T47D (cell line): ENCODE measurements at regions not wholly inside any gene's neighbourhood (a gene's known extent, or its start where the extent isn't known, plus 50 kb on each side); places are given as distances from the start of the nearest gene placed in this dataset.

ENCODE experiments used
- DNase-seq, 2 experiments: peaks; one replicate each; pipeline versions ENCODE4 v3.0.0 to v3.0.0-alpha.2; 2011 to 2012; ENCODE audit warnings: low read depth in 1 of 2, low spot score in 1 of 2
- JUND ChIP-seq: IDR thresholded peaks from 2 replicates; pipeline ENCODE4 v1.6.1; 2012; ENCODE audit warnings: low read depth
- in situ Hi-C: cut with HindIII; loops from 2 replicates; pipeline ENCODE4 v1.10.0; 2016; ENCODE audit warnings: low sequenced_read_pairs, low pct_unique_long_range_greater_than_20kb

GRCh38 chr13:99843872-99844271 lies 127.7 kb downstream of the ZIC5 start:
- TF ChIP-seq JUND, result no peak
- DNase-seq, result no peak
- in situ Hi-C loops, result no loop called here

- DNase-seq, result no peak
- TF ChIP-seq JUND, result no peak
- in situ Hi-C loops, result no loop called here
Measured at GRCh38 chr13:99842405-99842804, 129.2 kb downstream of the ZIC5 start.

GRCh38 chr13:99836291-99836690 lies 135.3 kb downstream of the ZIC5 start:
- in situ Hi-C loops, result no loop called here
- DNase-seq, result no peak

DNA sequence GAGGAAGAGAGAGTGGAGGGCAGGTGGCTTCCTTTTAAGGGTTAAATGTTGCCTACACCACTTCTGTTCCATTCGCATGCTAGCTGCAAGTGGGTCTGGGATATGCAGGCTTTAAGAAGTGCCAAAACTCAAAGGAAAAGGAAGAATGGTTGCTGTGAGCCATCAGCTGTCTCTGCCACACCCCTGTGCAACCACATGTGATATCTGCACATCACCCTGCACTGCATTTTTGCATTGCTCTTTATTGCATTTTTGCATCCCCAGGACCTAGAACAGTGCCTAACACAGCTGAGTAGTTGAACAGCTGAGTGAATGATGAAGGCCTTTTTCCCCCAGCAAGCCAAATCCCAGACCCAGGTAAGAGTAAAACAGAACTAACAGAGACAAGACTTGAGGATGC lies 136.1 kb downstream of the ZIC5 start:
- DNase-seq, result no peak
- in situ Hi-C loops, result no loop called here
- TF ChIP-seq JUND, result no peak

More at GRCh38 chr13:99836291-99836690, 135.3 kb downstream of the ZIC5 start:
- TF ChIP-seq JUND, result no peak

DNA sequence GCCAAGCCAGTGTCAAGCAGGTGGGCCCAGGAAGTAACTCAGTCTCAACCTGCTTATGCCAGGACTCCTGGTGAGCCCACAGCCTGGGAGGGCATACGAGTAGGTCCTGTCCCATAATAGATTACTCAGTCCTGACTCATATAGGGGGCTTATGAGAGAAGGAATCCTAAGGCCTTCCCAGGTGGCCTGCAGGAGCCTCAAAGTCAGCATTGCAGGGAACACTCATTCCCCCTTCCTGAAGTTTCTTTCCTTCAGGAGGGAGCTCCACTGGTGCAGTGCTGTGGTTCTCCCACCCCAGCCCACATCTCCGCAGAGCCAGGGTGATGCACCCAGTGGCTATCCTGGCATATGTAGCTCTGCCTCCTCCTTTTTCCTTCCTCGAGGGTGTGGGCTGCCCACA lies 137.3 kb downstream of the ZIC5 start:
- DNase-seq, result no peak
- TF ChIP-seq JUND, result no peak
- in situ Hi-C loops, result no loop called here

DNA sequence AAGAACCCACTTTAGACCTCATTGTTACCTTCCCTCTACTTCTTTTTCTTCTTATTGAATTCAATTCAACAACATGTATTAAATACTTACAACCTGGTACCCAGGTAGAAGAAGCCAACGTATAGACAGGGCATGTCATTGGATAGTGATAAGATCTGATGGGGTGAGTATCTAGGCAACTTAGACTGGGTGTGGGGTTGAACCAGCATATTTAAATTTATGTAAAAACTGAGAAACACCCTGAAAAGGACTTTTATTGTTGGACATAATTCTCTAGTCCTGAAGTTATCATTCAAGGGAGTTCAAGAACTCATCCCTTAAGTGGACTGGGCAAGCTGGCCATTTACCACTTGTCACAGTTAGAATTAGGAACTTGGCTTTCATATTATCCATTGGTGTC lies 139.2 kb downstream of the ZIC5 start:
- DNase-seq, result no peak
- no peak for TF ChIP-seq JUND
- in situ Hi-C loops, result no loop called here

GRCh38 chr13:99830931-99831330 lies 140.6 kb downstream of the ZIC5 start:
- in situ Hi-C loops, result no loop called here

DNA sequence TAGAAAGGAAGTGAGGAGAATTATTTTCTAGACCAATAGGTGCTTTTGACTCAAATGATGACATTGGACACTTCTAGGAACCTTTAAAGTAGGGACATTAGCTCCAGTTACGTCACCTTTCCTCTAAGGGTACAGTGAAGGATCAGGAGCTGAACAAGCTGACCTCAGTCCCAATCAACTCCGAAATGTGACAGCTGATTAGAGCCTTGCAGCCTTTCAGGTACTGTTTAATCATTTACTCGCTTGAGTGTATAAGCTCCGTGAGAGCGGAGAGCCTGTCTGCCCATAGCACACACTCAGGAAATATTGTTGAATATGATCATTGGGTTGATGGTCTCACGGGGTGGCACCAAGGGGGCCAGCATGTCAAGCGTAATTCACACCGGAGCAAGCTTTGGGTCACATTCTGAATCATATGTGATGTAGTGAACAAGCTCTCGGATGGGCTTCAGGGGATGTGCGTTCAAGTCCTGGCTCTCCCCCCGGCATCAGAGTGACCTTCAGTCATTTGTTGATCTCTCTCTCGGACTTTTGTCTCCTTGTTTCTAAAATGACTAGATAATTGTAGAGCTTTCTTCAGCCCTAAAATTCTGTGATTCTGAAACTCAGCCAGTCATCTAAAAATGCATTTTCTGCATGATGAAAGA lies 141.9 kb downstream of the ZIC5 start:
- in situ Hi-C loops, result no loop called here
- TF ChIP-seq JUND, result no peak
- no peak for DNase-seq

More at GRCh38 chr13:99830931-99831330, 140.6 kb downstream of the ZIC5 start:
- no peak for TF ChIP-seq JUND
- DNase-seq, result no peak

DNA sequence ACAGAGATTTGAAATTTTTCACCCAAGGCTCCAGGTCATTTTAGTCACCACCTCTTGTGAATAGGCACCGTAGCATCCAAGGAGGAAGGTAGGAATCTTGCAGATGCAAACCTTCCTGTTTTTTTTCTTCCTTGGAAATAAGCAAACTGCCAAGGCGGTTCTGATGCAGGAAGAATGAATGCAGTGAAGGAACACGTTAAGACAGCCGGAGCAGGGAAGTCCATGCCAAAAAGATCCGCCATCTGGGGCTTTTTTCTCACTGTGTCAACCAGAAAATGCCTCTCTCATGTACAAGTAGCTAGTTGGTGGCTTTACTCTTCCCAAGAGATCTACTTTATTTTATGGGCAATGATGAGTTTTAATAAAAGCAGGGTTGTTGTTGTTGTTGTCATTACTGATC lies 142.4 kb downstream of the ZIC5 start:
- TF ChIP-seq JUND, result no peak
- in situ Hi-C loops, result no loop called here
- DNase-seq, result no peak

DNA sequence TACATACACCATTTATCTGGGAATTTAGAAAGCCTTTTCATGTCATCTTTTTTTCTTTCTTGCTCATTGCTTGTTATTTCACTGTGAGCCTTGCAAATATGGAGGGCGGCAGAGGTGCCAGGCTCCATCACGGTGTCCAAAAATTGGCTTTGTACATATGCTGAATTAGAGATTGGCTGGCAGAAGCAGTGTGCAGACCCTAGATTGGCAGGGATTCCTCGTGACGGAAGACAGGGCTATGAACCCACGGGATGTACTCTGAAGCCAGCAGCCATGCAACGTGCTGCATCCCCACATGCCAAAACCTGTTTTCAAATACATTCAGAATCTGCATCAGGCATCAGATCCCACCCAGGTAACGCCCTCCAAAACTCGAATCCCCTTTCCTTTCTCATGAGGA lies 142.8 kb downstream of the ZIC5 start:
- no peak for TF ChIP-seq JUND
- in situ Hi-C loops, result no loop called here
- no peak for DNase-seq

GRCh38 chr13:99828123-99828522 lies 143.4 kb downstream of the ZIC5 start:
- TF ChIP-seq JUND, result no peak
- no peak for DNase-seq
- in situ Hi-C loops, result no loop called here

- no peak for DNase-seq
- in situ Hi-C loops, result no loop called here
- TF ChIP-seq JUND, result no peak
Measured at GRCh38 chr13:99827011-99827772, 144.4 kb downstream of the ZIC5 start.

- in situ Hi-C loops, result no loop called here
- no peak for DNase-seq
- no peak for TF ChIP-seq JUND
Measured at GRCh38 chr13:99823961-99824360, 147.6 kb downstream of the ZIC5 start.
